SIG-M5 treated with dmso at 0.1 percent for 504 hours (cell line): ENCODE measurements at regions not wholly inside any gene's neighbourhood (a gene's known extent, or its start where the extent isn't known, plus 50 kb on each side); places are given as distances from the start of the nearest gene placed in this dataset.
"Not testable (repeated sequence)": the region's sequence is repeated elsewhere in the genome, so short reads cannot be mapped to it uniquely, and the experiment has no call there.

Experiments
- DNase-seq: peaks from one replicate; lab custom pipeline; 2025; ENCODE audit not compliant: unreplicated experiment; lab: John Stamatoyannopoulos, UW

DNA sequence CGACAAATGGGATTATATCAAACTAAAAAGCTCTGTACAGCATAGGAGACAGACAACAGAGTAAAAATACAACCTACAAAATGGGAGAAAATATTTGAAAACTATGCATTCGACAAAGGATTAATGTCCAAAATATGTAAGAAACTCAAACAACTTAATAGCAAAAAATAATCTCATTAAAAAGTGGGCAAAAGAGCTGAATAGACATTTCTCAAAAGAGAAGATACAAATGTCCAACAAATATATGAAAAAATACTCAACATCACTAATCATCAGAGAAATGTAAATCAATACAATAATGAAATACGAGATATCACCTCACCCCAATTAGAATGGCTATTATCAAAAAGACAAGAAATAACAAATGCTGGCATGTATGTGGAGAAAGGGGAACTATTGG is 272.9 kb downstream of the KLHL13 start:
- no peak for DNase-seq

DNA sequence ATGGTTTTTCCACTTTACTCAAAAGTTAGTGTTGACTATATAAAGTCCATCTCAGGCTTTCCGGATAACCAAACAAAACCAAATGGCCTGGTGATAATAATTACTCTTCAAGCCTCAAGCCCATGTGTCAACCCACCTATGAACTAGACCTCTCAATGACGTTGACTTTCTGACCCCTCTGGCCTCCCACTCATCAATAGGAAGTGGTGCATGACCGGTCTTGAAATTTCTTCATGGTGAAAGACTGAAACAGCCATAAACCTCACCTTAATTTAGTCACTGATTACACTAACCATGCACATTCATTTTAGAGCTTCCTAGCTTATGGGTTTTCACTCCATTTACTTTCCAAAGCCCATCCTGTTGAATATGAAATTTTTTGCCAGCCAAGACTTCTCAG is 276.0 kb downstream of the KLHL13 start:
- no peak for DNase-seq

DNA sequence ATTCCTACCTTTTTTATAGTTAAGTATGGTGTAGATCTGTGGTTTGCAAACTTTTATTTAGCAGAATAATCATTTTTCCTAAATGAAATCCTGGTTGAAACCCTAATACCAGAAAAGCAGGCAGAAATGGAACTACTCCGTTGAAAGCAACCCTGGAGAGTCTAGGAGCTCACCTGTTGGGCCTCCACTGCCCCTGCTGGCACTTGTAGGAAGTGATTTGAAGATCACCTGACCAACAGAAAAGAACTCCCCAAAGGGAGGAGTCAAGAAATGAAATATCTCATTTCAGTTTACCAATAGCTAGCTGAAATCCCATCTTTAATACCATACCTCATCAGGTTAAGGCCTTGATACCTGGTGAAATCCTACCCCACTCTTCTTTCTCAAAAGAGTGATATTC is 277.1 kb downstream of the KLHL13 start:
- no peak for DNase-seq

DNA sequence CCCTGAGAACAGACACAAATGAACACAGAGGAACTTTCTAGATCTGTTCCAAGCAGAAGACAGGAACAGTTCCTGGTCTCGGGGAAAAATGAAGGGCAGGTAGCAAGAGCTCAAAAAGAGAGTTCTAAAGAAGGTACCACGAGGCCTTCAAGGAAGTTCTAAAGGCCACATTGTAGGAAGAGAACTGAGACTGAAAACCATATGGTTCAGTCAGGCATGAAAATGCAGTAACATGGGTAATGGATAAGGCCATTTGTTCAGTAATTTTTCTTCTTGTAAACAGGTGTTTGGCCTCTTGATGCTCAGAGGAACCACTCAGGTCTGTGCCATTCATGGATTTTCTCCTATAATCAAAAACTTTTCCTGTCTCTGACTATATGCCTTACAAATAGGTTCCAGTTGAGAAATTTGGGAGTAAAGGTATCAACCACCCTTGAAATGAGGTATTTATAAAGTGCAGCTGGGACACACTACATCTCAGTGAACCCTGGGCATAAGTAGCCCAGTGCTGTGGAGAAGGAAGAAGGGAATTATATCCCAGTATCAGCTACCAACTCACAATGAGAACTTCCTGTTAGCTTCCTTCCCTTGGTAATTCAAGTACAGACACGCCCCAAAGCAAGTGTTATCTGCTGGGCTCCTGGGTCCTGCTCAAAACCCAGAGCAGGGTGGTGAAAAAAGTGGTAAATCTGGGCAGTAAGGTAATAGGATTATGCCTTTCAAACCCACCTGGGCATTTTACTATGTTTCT is 277.9 kb downstream of the KLHL13 start:
- DNase-seq, result no peak

DNA sequence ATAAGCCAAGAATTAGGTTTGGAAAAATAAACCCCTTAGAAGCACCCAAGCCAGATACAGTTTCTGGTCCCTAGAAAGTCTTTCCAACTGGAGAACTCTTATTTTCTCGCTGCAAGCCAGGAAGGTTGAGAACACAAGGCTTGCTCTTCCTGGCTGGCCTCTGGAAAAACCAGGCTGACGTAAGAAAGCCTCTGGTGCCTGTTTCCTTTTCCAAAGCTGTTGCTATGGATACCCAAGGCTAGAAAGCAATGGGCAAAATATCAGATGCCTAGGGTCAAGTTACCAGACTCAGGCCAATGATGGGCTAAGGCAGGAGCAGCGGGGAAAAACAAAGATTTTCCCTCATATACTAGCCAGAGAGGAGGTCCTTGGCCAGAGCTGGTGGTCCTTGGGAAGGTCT is 281.6 kb downstream of the KLHL13 start:
- DNase-seq, result no peak

DNA sequence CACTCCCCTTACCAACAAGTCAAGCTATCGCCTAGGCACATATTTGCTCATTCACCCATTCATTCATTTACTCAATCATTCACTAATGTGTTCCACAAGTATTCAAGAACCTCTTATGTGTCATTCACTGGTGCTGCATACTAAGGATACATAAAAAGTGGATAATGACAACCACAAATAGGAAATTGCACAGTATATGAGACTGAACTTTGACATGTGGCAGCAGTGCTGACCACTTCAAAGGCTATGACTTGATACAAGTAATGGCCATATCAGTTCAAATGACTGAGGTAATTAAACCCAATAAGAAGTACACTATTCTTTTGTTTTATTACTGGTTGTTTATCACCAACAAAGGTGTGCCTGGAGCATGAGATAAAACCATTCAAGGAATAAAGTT is 282.5 kb downstream of the KLHL13 start:
- DNase-seq, result no peak

DNA sequence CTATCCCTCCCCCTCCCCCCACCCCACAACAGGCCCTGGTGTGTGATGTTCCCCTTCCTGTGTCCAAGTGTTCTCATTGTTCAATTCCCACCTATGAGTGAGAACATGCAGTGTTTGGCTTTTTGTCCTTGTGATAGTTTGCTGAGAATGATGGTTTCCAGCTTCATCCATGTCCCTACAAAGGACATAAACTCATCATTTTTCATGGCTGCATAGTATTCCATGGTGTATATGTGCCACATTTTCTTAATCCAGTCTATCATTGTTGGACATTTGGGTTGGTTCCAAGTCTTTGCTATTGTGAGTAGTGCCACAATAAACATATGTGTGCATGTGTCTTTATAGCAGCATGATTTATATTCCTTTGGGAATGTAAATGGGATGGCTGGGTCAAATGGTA is 295.1 kb downstream of the KLHL13 start:
- DNase-seq, result not testable (repeated sequence)

DNA sequence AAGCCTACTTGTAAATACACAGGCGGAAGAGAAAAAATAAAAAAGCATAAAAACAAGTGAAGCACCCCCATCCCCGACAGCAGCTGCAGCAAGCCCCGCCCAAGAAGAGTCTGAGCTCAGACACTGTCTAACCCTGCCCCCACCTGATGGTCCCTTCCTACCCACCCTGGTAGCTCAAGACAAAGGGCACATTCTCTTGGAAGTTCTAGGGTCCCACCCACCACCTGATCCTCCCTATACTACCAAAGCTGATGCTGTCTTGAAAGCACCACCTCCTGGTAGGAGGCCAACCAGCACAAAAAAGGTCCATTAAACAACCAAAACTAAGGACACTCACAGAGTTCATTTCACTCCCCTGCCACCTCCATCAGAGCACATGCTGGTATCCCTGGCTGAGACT is 308.2 kb downstream of the KLHL13 start:
- no peak for DNase-seq

DNA sequence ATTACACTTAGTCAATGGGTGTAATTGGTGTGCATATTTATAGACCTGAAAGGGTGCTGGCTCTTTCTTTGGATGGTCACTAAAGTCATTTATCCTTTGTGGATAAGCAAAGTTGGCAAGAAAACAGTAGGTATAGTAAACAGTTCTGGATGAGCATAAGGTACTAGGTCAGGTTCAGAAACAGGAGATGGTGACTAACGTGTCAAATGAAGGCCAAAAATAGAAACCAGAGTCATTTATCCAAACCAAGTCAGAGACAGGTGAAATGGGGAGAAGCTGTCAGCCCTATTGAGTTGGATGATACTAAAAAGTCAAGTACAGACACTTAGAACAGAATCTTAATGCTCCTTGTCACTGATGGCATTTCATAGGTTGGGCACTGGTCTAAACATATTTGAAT is 313.1 kb downstream of the KLHL13 start:
- no peak for DNase-seq

DNA sequence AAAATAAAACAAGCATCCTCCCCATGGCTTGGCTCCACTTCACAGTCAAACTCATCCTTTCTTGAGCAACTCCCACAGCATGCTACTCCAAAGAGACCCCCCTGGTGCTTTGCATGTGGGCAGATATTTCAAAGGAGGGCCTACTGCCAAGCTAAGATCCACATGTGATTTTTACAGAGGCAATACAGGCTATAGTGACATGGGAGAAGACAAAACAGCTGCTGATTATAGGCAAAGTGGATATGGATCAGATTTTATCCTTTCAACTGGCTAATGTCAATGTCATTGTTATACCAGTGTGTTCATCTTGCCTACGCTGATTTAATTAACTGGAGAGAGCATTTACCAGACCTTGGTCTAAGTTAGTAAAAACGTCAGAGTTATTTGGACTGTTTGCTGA is 328.3 kb downstream of the KLHL13 start:
- no peak for DNase-seq

DNA sequence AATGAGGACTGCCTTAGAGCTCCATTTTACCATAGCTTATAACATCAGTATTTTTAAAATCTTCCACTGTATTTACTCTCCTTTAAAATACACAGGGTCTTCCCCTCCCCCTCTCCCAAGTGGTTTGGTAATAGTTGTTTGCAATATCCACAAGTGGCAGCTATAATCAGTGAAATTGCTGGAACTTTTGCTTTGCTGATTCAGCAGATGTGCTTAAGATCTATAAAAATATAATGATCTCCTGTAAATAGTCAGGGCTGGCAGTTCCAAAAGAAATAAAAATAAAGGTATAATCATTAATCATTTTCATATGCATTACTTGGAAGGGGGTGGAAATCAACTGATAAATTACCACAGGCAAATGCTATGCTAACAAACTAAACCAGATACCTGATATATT is 345.2 kb downstream of the KLHL13 start:
- no peak for DNase-seq

DNA sequence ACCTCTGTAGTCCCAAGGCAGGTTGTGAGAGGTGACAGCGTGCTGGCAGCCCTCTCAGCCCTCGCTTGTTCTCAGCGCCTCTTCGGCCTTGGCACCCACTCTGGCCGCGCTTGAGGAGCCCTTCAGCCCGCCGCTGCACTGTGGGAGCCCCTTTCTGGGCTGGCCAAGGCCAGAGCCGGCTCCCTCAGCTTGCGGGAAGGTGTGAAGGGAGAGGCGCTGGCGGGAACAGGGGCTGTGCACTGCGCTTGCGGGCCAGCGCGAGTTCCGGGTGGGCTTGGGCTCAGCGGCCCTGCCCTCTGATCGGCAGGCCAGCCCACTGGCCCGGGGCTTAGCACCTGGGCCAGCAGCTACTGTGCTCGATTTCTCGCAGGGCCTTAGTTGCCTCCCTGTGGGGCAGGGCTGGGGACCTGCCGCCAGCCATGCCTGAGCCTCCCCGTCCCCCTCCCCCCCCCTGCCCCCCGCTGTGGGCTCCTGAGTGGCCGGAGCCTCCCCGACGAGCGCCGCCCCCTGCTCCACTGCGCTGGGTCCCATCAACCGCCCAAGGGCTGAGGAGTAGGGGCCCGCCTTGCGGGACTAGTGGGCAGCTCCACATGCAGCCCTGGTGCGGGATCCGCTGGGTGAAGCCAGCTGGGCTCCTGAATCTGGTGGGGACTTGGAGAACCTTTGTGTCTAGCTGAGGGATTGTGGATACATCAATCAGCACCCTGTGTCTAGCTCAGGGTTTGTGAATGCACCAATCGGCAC is 347.6 kb downstream of the KLHL13 start:
- DNase-seq, result no peak

DNA sequence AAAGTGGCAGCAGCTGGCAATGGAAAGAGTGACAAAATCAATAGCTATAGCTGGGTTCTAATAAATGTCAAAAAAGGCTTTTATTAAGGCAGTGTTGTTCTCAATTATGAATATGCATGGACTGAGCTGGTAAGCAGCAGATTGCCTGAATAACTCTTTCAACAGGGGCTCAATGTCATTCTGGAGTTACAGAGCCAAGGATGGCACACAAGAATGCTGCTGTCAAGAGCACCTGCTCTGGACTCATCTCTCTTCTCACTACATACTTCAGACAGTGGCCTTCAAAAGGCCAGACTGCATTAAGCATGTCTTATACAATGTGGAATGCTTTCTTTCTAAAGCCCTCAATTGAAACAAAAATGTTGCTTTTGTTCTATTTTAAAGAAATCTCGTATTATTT is 351.4 kb downstream of the KLHL13 start:
- no peak for DNase-seq

DNA sequence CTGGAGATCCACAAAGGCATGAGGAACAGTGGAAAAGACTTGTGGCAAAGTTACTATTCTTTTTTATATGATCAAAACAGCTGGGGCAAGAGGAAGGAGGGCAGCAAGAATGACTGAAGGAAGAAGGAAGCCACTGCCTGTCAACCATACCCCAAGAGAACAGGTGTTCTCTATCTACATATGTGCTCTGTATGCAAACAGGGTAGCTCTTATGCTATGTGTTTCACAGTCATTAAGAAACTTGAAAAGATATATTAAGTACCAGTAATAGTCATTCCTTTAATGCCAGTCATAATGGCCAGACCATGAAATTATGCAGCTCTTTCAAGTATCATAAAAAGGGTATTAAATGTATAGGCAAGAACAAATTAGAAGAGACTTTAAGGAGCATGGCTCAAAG is 363.9 kb downstream of the KLHL13 start:
- no peak for DNase-seq

DNA sequence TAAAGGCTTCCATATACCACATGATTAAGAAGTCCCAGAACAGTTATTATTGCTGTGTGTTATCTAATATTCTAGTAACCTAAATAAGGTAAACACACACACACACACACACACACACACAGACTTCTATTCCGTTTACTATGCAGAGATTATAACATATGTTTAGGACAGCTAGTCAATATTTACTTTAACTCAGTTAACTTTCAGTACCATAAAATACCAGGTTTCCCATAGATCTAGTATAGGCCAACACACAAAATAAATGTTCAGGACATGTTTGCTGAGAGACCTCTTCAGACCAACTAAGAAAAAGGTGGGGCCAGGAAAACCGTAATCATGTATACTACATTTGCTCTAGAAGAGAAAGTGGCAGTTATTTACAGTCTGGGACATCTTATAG is 365.5 kb downstream of the KLHL13 start:
- no peak for DNase-seq

DNA sequence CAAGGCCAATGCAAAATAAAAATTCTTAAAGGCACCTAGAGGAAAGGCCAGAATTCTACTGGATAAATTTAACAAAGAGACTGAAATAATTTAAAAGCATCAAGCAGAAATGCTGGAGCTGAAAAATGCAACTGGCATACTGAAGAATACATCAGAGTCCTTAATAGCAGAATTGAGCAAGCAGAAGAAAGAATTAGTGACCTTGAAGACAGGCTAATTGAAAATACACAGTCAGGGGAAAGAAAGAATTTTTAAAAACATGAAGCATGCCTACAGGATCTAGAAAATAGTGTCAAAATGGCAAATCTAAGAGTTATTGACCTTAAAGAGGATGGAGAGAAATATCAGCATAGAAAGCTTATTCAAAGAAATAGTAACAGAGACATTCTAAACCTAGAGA is 371.7 kb downstream of the KLHL13 start:
- DNase-seq, result no peak

DNA sequence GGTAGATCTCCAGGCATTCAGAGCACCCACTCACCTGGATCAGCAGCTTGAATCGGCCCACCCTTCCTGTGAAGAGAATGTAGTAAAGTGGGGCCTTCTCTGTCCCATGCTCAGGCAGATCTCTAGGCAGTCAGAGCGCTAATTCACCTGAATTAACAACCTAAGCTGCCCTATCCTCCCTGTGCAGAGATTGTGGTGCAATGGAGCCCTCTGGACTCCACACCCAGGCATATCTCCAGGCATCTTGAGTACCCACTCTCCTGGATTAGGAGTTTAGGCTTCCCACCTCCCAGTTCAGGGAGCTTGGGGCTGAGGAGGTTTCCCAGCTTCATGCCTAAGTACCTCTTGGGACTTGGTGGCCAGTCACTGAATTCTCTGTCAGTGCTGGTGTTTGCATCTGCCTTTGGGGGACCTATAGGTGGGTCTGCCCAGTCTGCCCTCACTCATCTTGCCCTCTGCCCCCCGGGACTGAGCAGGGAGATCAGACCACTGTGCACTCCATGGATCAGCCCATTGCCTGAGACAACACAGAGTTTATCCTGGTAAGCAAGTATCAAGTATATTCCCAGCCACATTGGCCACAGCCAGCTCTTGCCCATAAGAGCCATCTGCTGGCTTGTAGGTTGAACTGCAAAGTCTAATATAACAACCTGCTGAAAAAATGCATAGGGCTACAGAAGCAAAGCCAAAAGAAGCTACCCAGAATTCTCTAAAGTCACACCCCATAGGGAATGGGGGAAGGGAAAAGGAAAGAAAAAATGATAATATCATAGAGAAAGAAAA is 372.9 kb downstream of the KLHL13 start:
- DNase-seq, result peak; percentile 27

DNA sequence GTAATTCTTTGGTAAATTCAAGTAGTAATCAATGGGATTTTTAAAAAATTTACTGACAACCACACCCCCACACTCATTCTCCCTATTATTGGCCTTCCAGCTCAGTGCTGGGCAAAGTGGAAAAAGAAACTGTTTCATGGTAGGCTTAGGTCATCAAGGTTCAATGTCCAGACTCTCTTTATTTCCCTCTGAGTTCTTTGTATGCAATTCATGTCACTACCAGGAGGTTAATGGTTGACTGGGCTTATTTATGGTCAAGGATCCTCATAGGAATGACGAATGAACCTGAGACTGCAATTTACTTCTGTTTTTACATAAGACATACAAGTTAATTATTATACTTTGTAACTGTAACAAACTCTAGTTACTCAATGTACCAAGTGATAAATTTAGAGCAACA is 403.2 kb downstream of the KLHL13 start:
- DNase-seq, result no peak

DNA sequence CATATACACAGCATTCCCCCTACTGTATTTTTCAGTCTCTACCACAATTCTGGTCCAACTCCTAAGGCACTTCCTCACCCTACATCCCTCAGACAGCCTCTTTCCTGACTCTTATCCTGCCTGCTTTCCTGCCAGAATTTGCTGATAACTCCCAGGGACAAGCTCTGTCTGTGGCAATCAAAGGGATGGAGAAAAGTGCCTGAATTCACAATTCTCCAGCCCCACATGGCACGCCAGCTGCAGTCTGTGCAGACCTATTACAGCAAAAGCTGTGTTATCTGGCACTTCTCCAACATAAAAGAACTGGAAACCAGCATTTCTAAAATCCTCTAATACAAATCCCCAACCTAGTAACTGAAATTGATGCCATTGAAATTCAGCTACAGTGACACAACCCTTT is 404.8 kb downstream of the KLHL13 start:
- DNase-seq, result no peak

DNA sequence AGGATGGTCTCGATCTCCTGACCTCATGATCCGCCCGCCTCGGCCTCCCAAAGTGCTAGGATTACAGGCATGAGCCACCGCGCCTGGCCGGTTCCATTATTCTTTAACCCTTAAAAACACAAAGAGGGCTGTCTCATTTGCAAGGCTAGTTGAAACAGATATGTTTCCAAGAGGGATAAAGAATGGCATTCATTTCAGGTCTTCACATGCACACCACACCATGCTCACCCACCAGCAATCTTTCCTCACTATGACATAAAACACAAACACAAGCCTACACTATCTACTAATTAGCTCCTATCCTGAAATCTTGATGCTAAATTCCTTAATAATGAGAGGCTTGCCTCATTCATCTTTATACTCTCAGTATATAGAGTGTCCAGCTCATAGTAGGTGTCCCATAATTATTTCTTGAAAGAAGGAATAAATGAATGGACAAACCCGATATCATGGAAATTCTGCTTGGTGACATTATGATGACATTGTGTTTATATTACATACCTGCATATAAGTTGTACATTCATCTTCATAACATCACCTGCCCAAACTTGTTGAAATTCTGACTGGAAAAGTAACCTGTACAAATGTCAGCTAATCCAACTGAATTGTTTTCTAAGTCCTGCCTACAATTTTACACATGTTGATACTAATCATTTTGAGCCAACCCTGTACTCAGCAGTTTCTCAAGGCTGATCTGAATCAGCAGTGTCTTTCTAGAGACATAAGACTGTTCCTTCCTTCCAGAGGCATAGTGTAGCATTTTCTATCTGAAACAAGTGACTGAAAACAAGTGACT is 408.5 kb downstream of the KLHL13 start:
- no peak for DNase-seq

DNA sequence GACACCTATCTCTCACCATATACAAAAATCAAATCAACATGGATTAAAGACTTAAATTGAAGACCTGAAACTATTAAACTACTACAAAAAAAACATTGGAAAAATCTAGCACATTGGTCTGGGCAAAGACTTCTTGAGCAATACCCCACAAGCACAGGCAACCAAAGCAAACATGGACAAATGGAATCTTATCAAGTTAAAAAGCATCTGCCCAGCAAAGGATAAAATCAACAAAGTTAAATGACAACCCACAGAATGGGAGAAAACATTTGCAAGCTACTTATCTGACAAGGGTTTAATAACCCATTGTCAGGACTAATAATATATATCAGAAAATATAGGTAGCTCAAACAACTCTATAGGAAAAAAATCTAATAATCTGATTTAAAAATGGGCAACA is 415.6 kb downstream of the KLHL13 start:
- no peak for DNase-seq
